NT2/D1 (cell line): ENCODE measurements at regions not wholly inside any gene's neighbourhood (a gene's known extent, or its start where the extent isn't known, plus 50 kb on each side); places are given as distances from the start of the nearest gene placed in this dataset.

Experiments
- DNase-seq: peaks from one replicate; pipeline ENCODE4 v3.0.0-alpha.2; 2011; ENCODE audit warnings: low read depth, low spot score
- H3K27me3 ChIP-seq: 2 replicates; pipeline ENCODE4 v1.6.0; 2011; ENCODE audit warnings: mild to moderate bottlenecking; ENCODE audit not compliant: insufficient read length, insufficient read depth
- H3K36me3 ChIP-seq: 2 replicates; pipeline ENCODE4 v1.6.1; 2011; ENCODE audit warnings: mild to moderate bottlenecking, low read length, mixed read lengths; ENCODE audit not compliant: insufficient read depth, insufficient read length
- H3K4me1 ChIP-seq: 2 replicates; pipeline ENCODE4 v1.5.1; 2011; ENCODE audit not compliant: insufficient read depth, insufficient read length
- H3K4me3 ChIP-seq: 2 replicates; pipeline ENCODE4 v1.5.1; 2011; ENCODE audit warnings: low read depth; ENCODE audit not compliant: insufficient read length
- H3K9ac ChIP-seq: 2 replicates; pipeline ENCODE4 v1.6.0; 2011; ENCODE audit warnings: low read depth; ENCODE audit not compliant: insufficient read length
- H3K9me3 ChIP-seq: 2 replicates; pipeline ENCODE4 v1.5.1; 2011; ENCODE audit warnings: mild to moderate bottlenecking, low read length; ENCODE audit not compliant: insufficient read depth
- SUZ12 ChIP-seq: IDR thresholded peaks from 2 replicates; pipeline ENCODE4 v1.6.1; 2011; ENCODE audit not compliant: insufficient read length, insufficient read depth; ENCODE audit errors: extremely low read depth
- YY1 ChIP-seq: IDR thresholded peaks from 2 replicates; pipeline ENCODE4 v1.6.1; 2011; ENCODE audit not compliant: insufficient read length, insufficient read depth
- ZNF274 ChIP-seq: IDR thresholded peaks from 2 replicates; pipeline ENCODE4 v1.6.1; 2011; ENCODE audit warnings: mild to moderate bottlenecking, low read depth, low read length

DNA sequence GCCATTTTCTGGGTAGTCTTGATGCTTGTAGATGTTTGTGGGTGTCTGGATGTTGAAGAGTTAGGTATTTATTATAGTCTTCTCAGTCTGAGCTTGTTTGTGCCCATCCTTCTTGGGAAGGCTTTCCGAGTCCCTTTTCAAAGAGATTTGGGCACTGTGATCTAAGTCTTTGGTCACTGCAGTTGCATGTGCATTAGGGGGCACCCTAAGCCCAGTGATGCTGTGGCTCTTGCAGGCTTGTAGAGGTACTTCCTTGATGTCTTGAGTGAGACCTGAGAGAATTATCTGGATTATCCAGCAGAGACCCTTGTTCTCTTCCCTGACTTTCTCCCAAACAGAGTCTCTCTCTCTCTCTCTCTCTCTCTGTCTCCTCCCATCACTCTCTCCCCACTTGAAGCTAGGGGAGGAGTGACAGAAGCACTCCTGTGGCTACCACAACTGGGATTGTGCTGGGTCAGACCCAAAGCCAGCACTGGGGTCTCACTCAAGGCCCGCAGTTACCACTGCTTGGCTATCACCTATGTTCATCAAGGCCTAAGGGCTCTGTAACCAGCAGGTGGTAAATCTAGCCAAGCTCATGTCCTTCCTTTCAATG lies 68.5 kb downstream of the TMCO5A start:
- H3K27me3 ChIP-seq, result no peaks in the 10 kb centered on the region
- no peak overlapping the region for H3K9ac ChIP-seq
- TF ChIP-seq ZNF274 (no peak), SUZ12 (no peak), YY1 (no peak)
- H3K4me1 ChIP-seq, result no peaks in the 10 kb centered on the region
- no peaks in the 10 kb centered on the region for H3K36me3 ChIP-seq
- no peak overlapping the region for H3K4me3 ChIP-seq
- DNase-seq, result peak; percentile 56
- no peaks in the 10 kb centered on the region for H3K9me3 ChIP-seq

DNA sequence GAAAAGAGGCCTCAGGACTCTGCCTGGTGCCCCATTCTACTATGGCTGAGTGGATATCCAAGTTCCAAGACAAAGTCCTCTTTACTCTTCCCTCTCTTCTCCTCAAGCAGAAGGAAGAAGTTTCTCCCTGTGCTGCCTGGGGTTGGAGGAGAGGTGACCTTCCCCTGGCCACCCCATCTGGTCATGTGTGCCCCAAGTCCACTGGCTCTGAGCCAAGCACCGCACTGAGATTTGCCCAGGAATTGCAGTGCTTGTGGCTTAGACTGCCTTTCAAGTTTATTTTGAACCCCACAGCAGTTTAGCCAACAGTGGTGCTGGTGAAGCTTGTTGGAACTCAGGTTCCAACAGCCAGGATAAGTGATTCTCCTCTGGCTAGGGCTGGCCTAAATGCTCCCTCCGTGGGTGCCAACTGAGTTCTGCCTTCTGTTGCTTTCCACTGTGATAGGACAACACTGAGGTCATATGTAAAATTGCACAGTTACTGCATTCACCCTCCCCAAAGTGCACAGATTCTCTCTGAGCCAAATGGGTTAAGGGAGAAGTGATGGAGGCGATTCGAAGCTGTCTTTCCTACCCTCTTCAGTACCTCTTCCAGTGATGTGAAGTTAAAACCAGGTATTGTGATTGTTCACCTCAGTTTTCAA lies 69.9 kb downstream of the TMCO5A start:
- no peaks in the 10 kb centered on the region for H3K27me3 ChIP-seq
- TF ChIP-seq SUZ12, result no peak
- TF ChIP-seq ZNF274, result no peak
- no peak for TF ChIP-seq YY1
- DNase-seq, result no peak
- no peak overlapping the region for H3K9ac ChIP-seq
- H3K4me3 ChIP-seq, result no peak overlapping the region
- no peaks in the 10 kb centered on the region for H3K4me1 ChIP-seq
- H3K9me3 ChIP-seq, result no peaks in the 10 kb centered on the region
- H3K36me3 ChIP-seq, result no peaks in the 10 kb centered on the region

DNA sequence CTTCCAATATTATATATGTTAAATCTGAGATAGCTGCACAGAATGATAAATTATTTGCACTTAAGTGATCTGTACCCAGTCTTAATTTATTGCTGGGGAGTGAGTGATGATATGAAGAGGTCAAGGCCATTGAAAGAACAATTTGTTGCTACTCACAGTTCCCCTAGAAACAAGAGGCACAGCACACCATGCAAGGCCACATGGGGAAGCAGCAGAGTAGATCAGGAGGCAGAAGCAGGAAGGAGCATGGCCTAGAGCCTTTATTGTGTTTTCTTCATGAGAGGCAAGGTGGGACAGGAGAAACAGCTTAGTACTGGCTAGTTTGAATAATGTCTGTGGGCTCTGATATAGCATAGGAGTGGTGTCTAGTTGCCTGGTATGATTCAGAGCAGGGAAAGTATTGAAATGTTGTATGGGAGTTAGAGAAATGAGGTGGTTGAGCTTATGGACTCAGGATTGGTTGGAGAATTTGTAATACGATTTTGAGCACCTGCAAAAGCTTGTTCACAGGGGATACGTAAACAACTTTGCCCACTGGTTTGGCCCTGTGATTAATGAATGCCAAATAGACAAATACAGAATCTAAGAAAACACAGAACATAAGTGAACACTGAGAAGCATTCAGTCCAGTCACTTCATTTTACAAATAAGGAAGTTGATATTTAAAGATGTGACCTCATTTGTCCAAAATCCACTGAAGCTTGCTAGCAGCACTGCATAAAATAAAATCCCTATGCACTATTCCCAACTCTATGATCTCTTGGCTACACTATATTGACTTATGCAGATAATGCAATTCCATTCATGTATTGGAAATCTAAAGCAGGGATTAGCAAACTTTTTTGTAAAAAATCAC lies 71.7 kb downstream of the TMCO5A start:
- Histone ChIP-seq H3K4me1 (no peaks in the 10 kb centered on the region), H3K27me3 (no peaks in the 10 kb centered on the region), H3K4me3 (no peak overlapping the region), H3K9me3 (no peaks in the 10 kb centered on the region), H3K9ac (no peak overlapping the region), H3K36me3 (no peaks in the 10 kb centered on the region)
- no peak for TF ChIP-seq YY1
- TF ChIP-seq ZNF274, result no peak
- TF ChIP-seq SUZ12, result no peak
- DNase-seq, result no peak

DNA sequence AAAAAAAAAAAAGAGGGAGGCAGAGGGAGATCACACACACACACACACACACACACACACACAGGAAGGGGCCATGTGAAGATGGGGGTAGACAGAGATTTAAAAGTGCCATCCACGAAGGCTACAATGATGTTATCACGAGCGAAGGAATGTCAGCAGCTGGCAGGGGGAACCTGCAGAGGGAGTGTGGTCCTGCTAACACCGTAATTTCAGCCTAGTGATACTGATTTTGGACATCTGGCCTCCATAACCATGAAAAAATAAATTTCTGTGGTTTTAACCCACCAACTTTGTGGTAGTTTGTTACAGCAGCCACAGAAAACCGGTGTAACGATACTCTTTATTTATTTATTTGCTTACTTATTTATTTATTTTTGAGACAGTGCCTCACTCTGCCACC lies 76.0 kb downstream of the TMCO5A start:
- H3K4me1 ChIP-seq, result no peaks in the 10 kb centered on the region
- no peaks in the 10 kb centered on the region for H3K27me3 ChIP-seq
- H3K9me3 ChIP-seq, result no peaks in the 10 kb centered on the region
- DNase-seq, result no peak
- no peak overlapping the region for H3K9ac ChIP-seq
- TF ChIP-seq YY1 (no peak), SUZ12 (no peak), ZNF274 (no peak)
- H3K4me3 ChIP-seq, result no peak overlapping the region
- no peaks in the 10 kb centered on the region for H3K36me3 ChIP-seq

DNA sequence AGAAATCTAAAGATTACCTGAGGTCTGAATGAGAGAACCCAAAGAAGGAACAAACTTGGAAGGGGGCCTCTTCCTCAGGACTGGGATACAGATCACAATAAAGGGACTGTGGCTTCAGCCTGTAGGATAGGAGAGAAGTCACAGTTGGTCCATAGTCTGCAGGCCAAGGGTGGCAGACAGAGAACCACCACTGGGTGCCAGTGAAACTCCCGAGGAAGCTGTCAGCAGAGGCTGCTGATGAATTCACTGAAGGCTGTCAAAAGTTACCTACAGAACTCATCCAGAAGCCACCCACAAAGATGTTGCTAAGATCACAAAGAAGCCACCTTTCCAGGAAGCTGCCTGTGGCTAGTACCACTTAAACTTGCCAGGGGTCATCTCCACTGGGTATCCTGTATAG lies 78.5 kb downstream of the TMCO5A start:
- no peak overlapping the region for H3K9ac ChIP-seq
- H3K36me3 ChIP-seq, result no peaks in the 10 kb centered on the region
- H3K4me1 ChIP-seq, result no peaks in the 10 kb centered on the region
- no peaks in the 10 kb centered on the region for H3K9me3 ChIP-seq
- H3K4me3 ChIP-seq, result no peak overlapping the region
- TF ChIP-seq SUZ12 (no peak), YY1 (no peak)
- DNase-seq, result no peak
- H3K27me3 ChIP-seq, result no peaks in the 10 kb centered on the region

DNA sequence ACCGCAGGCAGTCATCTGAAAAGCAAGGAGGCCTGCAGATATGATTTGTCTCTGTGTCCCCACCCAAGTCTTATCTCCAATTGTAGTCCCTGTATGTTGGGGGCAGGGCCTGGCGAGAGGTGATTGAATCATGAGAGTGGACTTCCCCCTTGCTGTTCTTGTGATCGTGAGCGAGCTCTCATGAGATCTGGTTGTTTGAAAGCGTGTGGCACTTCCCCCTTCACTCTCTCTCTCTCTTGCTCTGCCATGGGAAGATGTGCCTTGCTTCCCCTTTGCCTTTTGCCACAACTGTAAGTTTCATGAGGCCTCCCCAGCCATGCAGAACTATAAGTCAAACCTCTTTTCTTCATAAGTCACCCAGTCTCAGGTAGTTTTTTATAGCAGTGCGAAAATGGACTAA lies 83.3 kb downstream of the TMCO5A start:
- TF ChIP-seq ZNF274, result no peak
- no peak for TF ChIP-seq YY1
- no peak for TF ChIP-seq SUZ12
- H3K36me3 ChIP-seq, result no peaks in the 10 kb centered on the region
- DNase-seq, result no peak
- no peaks in the 10 kb centered on the region for H3K4me1 ChIP-seq
- no peak overlapping the region for H3K9ac ChIP-seq
- H3K27me3 ChIP-seq, result no peaks in the 10 kb centered on the region
- no peak overlapping the region for H3K4me3 ChIP-seq
- no peaks in the 10 kb centered on the region for H3K9me3 ChIP-seq

DNA sequence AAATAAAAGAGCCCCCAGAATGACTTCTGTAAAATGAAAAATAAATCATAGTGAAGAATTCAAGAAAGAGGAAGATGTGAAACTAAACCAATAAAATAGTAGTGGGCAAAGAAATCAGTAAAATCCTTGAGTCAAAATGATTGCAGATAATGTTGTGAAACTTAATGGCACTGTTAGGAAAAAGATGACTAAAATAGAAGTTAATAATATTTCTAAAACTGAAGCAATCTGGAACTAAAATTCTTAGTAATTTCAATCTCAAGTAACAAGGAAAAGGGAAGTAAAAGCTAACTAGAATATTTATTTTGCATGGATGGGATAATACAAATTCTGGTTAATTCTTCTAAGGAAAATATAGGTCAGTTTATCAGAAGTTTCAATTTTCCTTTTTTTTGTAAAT lies 84.6 kb downstream of the TMCO5A start:
- H3K9ac ChIP-seq, result no peak overlapping the region
- TF ChIP-seq YY1 (no peak), ZNF274 (no peak), SUZ12 (no peak)
- no peaks in the 10 kb centered on the region for H3K27me3 ChIP-seq
- H3K9me3 ChIP-seq, result peaks cover 6% of the 10 kb centered on the region; the same call in 1 of the 2 replicates
- H3K4me1 ChIP-seq, result no peaks in the 10 kb centered on the region
- no peak overlapping the region for H3K4me3 ChIP-seq
- H3K36me3 ChIP-seq, result no peaks in the 10 kb centered on the region
- DNase-seq, result no peak
